ENCODE measurements at regions not wholly inside any gene's neighbourhood (a gene's known extent, or its start where the extent isn't known, plus 50 kb on each side); places are given as distances from the start of the nearest gene placed in this dataset.

DNA sequence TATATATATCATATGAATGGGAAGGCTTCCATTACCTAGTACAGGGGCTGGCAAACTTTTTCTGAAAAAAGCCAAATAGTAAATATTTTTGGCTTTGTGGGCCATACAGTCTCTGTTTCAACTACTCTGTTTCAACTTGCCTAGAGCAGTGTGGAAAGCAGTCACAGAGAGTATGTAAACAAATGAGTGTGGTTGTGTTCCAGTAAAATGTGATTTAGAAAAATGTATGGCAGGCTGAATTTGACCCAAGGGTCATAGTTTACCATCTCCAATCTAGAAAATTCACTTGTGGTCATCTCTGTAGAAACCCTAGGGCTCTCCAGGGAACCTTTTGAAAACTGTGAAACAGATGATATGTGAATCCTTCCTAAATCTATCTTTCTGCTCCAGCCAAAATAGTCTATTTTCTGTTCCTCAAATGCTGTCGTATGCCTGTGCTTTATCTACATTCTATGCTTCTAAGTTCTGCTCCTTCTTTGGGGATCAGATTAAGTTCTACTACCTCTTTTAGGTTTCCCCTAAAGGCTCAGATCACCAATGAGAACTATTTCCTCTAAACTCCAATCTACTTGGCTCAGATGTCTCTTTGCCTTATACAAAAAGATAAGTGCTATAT lies 356.2 kb downstream of the METTL15 start:
- TF ChIP-seq CTCF (IDR thresholded peaks at IDR 0.05) (no peak), POLR2A (IDR thresholded peaks at IDR 0.05) (no peak)
